Eye (tissue), 1 donor: ENCODE measurements at regions not wholly inside any gene's neighbourhood (a gene's known extent, or its start where the extent isn't known, plus 50 kb on each side); places are given as distances from the start of the nearest gene placed in this dataset.

ENCODE experiments used
- DNase-seq: peaks from one replicate; pipeline ENCODE4 v3.0.0-alpha.2; 2015

DNA sequence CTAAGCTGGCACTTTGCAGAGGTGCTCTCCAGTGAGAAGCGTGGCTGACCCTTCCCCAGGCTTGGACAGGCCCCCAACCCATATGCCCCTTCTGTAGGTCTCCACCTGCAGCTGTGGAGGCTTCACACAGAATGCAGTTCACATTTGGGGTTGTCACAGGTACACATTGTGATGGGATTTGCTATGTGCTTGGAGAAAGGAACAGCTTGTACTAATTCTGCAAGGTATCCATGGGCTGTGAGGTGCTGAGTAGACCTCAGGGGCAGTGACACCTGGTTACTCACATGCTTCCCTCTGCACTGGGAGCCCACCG lies 188.9 kb downstream of the CXCL12 start:
- no peak for DNase-seq

DNA sequence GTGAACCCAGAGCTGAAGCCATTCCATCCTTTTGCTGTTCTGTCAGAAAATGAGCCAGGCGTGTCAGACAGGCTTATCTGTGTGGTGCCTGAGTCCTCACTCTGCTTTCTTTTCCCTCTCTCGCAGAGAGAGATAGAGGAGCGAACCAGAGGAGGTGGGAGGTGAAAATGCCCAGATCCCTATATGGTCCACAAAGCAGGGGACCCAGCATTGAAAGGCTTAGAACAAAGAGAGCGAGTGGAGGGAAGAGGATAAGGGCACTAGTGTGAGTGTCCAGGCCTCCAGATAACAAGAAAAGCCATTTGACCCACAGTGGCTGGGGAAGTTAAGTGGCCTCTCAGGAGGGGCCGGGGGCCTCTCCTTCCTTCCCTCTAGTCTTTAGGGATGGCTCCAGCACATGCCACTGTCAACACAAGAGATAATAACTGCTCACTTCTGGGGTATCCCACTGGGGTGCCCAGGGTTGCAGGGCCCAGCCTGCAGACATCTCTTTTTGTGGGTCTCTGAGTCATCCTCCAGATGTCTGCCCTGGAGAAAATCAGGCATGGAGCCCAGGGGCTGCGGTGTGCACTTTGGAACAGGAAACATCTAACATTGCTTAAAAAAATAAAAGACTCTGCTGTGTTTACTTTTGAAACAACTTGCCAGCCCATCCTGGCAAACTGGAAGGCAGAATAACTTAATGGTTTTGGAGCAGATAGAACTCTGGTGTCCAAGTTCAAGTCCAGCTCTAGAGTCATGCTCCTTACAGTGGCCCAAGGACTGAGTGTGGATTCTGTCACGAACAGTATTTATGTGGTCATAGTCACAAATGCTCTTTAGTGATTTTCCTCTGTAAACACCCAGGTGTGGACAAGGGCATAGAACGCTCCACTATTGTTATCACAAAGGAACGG lies 189.5 kb downstream of the CXCL12 start:
- DNase-seq, result no peak

DNA sequence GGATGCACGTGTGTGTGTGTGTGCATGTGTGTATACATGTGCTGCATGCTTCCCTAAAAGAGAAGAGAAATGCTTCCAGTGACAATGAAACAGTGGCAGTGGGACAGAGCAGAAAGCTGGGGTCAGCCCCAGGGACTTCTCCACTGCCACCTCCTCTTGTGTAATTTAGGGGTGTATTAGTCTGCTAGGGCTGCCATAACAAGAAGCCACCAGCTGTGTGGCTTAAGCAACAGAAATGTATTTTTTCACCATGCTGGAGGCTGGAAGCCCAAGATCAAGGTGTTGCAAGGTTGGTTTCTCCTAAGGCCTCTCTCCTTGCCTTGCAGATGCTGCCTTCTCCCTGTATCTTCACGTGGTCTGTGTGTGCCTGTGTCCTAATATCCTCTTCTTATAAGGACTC lies 190.5 kb downstream of the CXCL12 start:
- DNase-seq, result no peak

DNA sequence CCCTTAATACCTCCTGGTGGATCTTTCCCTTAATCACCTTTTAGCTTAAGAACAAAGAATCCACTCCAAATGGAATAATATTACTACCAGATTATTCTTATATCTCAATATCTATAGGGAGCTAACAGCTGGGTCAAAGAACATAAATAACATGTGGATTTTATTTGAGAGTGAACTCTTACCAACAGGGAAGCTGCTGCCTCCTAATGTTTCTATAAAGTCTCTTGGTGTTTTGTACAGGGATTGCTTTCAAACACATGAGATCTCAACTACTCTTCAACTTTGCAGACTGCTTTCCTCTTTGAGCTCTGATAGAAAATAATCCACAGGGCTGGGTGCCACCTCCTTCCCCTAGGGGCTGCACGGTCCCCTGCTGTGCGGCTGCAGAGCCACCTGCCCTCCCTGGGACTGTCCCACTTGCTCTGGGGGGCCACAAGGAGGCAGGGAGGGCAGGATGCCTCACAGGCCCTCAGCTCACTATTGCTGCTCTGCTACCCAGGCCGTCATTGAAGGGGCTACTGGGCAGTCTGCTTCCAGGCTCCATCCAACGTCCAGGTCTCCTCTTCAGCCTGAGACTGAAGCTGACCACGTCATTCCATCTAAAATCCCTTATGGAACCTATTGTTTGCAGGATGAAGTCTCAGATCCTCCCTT lies 191.2 kb downstream of the CXCL12 start:
- DNase-seq, result peak; percentile 37

DNA sequence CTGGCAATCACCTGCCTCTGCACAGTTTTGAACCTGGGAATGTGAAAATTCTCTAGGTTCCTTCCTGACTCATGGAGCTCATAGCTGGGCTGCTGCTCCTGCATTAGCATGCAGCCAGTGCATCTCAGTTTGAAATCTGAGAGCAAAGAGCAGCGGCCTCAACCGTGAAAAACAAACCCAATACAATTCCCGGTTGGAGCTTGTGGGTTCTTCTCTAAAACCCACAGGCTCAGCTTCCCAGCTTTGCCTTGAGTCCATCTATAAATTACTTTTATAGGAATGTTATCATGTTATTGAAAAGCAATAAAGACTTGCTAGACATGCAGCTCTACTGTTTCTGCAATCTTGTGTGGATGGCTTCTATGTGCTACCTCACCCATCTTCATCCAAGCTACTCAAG lies 191.7 kb downstream of the CXCL12 start:
- DNase-seq, result no peak

DNA sequence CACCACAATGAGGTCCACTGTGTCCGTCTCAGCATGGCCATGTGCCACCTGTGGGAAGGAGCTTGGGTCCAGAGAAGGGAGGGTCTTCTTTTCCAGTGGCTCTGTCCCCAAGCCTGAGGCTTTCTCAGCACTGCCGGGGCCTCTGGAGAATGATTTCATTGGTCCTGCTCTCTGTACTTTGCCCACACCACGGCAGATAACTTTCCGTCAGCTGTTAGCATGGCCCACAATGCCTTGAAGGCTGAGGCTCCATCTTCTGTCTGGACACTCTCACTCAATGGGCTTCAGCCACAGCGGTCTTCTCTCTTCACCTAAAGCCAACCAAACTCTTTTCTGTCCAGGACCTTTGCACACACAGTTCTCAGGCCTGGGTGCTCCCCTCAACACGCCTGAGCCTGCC lies 192.5 kb downstream of the CXCL12 start:
- DNase-seq, result no peak

DNA sequence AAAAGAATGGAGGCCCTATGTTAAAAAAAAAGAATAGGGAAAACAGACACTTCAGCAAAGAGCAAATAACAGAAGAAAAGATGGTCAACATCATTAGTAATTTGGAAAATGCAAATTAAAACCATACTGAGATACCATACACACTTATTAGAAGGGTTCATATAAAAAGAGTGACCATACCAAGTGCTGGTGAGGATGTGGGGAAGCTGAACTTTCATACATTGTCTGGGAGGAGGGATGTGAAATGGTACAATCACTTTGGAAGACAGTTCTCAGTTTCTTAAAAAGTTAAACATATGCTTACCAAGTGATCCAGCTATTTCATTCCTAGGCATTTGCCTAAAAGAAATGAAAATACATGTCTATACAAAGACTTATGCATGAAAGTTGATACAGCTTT lies 194.4 kb downstream of the CXCL12 start:
- no peak for DNase-seq

DNA sequence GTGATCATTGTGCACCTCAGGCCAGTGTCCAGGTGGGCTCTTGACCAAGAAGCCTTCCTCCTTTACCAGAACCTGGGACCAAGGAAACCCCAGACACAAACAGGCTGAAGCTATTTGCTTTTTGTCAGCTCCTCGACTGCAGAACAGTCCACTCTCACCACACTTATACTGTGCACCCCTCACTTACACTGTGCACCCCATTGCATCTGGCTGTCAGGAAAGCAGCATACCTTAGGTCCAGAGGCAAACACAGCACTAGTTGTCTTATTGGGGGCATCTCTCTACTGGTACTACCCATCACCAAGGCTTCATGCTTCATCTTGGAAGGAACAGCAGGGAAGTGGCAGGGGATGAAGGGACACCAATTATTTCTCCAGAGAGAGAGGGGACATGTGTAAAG lies 198.1 kb downstream of the CXCL12 start:
- no peak for DNase-seq

DNA sequence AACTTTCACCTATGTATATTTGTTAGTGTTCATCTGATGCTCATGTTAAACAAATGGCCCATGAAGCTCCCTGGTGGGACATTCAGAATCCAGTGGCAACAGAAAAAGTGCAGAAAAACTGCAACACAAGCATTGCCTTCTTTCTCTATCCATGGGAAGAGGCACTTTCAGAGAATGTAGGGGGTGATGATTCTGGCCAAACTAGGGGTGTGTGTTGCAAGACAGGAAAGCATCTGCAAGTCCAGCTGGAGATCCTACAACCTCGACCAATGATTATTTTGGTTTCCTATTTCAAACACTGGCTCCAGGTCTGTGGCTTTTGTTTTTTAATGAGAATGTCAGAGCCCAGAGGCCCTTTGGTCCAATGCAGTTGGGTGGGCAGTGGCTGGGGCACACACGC lies 198.7 kb downstream of the CXCL12 start:
- DNase-seq, result no peak

DNA sequence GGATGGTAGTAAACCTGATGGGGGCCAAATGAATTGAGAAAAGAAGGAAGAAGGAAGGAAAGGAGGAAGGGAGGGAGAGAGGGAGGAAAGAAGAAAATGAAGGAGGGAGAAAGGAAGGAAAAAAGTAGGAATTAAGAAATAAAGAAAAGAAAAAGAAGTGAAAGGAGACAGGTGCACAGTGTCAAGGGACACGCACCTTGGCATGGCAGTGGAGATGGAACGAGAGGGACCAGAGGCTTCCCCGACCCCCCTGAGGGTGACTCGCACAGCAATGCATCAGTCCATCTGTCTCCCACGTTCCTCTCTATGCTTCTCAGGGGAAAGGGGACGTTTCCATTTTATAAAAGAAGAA lies 199.6 kb downstream of the CXCL12 start:
- no peak for DNase-seq

DNA sequence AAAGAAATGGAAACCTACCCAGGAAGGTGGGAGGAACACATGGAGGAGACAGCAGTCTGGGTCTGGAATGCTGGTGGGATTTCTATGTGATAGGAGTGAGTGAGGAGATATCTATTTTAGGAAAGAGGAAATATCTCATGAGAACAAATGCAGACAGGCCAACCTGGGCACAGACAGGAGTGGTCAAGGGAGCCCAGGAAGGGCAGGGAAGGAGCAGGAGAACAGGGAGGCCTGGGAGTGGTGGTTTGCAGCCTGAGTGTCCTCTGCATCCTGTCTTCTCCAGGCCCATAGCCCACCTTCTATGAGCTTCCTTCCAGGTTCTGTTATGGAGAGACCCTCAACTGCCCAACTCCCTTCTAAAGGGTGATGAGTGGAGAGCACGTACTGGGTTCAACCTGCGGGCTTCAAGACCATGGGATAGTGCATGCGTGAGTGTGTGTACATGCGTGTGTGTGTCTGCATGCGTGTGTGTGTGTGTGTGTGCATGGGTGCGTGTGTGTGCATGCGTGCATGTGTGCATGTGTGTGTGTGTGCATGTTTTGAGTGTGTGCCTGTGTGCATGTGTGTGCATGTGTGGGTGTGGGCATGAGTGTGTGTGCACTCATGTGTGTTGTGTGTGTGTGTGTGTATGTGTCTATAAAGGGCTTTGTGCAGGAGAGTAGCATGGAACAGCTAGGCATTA lies 200.1 kb downstream of the CXCL12 start:
- no peak for DNase-seq

DNA sequence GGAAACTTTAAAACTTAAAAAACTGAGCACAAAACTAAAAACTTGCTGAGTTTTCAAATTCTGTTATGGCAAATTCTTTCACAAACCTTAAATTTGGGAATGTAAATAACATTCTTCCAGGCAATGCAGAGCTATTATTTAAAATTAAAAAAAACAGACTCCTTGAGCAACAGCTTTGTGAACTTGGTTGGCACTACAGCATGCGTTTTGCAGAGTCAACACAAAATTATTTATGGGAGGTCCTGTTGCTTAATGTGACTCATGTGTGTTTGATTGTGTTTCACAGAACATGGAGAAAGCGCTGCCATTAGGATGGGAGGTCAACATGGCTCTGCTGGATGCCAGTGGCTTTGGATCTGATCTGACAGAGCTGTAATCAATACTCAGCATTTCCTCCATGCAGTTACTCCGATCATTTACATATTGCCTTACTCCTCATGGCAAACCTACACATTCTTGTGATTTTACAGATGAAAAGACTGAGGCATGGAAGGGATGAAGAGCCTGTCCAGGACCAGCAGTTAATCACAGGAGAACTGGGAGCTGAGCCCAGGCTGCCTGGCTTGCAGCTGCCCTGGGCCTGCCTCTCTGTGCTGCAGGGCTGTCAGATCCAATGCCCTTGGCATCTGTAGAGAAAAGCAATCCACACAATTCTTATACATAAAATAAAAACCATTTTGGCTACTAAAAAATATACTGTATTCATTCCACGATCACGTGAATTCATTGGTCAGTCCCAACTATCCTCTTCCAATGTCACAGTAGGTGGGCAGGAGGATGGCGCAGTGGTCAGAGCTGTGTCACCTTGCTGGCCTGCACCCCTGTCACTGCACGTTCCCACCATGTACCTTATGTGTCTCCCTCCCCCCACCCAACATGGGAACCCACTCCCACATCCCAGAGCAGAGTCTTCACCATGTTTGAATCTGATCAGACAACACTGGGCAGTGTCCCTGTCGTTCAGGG lies 200.9 kb downstream of the CXCL12 start:
- no peak for DNase-seq

DNA sequence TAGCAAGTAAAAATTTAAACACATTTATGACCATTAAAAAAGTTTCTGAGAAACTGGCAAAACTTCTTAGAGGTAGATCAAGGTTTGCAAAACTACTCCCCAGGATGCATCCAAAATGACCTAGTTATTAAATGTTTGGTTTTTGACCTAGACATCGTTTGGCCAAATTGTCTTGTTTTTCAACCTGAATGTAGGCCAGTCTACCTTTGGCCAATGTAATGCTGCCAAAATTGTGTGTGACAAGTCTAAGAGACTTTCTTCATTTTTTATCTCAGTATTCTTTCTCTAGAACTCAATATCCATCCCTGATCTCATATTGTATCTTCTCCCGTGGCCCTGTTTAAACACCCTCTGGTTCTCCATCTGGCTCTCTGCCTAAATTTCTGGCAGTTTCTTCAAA lies 202.0 kb downstream of the CXCL12 start:
- DNase-seq, result no peak

DNA sequence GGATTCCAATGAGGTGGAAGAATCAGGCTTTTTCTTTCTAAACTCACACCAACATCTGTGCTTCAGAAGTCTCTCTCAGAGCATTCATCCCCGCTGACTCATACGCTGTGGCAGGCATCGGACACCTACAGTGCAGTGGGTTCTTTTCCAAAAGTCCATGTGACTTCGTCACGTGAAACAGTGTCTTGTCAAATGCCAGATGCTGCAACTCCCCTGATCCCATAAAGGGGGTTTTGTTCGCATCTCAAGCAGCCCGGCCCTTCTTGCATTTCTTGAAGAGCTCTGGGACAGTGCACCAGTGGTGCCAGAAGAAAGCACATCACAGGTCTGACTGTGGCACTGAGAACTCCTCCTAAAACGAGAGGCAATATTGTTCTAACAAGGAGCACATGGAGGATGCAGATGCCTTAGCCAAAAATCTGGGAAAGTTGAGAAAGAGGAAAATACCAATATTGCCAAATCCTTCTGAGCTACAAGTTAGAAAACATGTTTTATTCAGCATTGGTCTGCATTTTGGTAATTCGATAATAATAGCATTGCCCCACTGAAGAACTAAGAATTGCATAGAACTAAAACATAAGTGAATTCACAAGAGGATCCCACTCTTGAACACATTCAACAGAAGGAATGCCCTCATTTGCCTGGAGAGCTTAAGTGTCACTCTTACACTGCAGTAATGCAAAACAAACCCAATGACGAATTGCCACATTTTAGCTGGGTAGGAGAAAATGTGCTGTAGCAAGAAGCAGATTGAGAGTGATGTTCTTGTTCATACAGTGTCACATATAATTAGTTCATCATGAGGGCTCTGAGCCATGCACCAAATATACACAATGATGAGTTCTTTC lies 204.4 kb downstream of the CXCL12 start:
- peak; percentile 79 for DNase-seq

DNA sequence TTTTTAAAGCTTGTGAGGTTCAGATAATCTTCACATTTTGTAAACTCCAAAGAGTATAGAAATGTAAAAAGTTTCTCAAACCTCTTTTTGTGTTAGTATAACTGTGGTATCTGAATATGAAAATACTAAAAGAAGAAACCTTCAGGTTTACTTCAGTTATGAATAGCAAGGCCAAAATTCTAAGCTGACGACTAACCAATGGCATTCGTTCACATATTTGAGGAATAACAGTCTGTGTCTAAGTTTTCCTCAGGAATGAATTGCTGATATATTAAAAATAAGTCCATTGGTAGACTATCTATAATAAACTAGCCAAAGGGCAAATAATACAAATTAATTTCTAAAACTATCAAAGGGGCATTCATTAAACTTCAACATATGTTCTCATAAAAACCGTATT lies 206.0 kb downstream of the CXCL12 start:
- DNase-seq, result no peak

DNA sequence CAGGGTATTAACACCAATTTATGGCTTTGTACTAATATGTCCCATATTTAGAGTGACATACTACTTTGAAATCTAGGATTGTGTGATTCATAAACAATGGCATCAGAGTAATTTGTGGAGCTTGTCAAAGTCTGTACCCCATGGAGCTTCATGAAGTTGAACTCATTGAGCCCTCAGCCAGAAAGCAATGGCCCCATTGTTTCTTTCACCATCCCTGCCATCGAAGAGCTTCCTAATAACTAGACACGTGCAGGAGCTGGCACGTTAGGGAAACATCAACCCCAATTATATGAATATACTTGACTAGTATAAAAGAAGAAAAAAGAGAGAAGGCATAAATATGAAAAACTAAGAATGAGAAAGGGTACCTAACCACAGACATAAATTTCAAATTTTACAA lies 206.6 kb downstream of the CXCL12 start:
- peak; percentile 63 for DNase-seq

DNA sequence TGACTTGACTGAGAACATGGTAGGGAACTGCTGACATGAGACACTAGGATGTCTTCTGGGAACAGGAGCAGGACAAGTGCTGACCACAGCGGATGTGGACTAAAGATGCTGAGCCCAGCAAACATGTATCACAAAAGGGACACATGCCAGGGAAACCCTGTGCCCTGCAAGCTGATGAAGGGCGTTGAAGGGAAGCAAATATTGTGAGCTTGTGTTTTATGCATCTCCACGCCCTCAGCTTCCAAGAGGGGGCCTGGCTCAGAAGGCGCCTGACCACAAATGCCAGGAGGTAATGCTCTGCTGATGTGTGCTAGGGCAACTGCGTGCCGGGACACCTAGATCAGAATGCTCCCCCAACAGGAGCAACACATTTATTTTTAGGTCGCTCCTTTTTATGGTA lies 207.3 kb downstream of the CXCL12 start:
- DNase-seq, result no peak

DNA sequence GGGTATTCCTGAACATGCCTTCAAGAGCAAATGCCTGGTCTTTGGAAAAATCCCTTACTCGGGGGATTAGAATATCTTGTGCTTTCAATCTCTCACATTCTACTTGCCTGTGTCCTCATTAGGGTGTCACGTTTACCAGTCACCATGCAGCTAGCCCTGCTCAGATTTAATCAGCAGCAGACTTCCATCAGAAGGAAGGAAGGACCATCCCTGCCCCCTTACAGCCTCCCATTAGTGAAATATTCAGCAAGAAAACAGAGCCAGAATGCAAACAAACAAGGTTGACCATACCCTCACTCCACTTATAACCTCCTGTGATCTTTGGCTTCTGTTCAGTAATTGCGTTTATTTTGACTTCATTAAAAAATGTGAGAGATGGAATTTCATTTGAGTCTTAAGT lies 208.6 kb downstream of the CXCL12 start:
- peak; percentile 18 for DNase-seq

DNA sequence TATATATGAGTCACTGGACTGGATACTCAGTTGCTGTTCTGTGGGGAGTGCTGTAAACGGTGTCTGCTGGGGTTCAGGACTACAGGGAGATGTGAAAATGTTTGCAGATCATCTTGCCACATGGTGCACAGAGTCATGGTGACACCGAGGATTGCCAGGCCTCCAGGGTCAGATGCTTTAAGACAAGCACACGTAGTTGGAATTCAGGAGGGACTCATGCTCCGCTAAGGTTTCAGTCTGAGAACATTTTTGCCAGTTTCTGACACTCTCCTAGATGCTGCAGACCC lies 211.3 kb downstream of the CXCL12 start:
- DNase-seq, result no peak

DNA sequence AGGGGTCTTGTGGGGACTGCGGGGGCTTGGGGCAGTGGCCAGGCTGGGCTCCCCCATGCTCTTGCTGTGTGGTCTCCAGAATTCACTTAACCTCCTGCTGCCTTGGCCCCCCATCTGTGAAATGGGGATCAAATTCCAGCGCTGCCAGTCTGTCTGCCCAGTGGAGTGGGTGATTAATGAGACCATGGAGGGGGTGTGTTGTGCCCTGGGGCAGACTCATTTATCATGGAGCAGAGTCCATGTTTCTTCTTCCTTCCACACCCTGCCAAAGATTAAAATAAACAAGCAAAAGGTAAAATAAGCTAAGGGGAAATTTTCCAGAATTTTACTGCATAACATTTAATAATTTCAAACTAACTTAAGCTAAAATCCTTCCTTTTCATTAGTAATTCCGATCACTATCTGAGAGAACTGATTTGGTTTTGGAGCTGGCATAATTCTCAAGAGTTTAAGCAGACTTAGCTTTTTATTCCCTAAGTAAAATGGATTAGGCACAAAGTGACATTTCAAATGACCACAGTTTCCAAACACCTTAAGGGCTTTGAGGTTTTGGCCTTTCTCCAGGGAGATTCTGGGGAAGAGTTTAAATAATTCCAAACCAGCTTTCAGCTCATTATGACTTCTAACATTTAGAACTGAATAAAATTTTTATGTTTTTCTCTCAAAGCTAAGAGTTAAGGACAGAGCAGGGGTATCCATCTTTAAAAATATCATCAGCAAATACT lies 211.9 kb downstream of the CXCL12 start:
- DNase-seq, result no peak

DNA sequence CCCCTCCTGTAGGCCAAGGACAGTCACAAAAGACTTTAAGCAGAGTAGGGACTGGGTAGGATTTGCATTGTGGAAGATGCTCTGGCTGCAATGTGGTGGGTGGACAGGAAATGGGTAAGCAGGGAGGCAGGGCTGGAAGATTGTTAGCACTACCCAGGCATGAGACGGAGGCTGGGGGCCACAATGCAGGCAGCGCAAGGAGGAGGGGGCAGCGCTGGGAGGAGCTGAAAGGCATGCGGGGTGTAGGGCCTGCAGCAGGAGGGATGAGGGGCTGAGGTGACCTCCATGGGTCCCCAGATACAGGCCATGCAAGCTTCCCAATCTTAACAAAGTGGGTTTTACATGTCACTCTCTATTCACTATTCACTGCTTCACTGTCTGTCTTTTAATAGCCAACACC lies 213.1 kb downstream of the CXCL12 start:
- no peak for DNase-seq

DNA sequence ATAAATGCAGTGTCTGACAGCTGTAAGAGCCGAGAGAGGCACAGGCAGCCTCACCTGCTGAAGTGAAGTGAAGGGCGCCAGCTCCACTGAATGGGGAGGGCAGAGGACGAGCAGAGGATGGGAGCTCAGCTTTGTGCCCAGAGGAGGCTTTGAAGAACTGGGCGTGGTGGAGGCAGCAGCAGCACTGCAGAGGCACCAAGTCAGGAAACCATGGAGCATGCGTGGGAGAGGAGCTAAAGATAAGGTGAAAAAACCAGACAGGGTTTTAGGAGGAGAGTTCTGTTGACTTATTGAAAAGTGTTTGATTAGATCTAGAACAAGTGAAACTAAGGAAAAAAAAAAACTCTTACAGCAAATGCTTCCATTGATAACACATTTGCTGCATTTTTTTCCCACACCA lies 216.4 kb downstream of the CXCL12 start:
- DNase-seq, result no peak
